ENCODE measurements at regions not wholly inside any gene's neighbourhood (a gene's known extent, or its start where the extent isn't known, plus 50 kb on each side); places are given as distances from the start of the nearest gene placed in this dataset.

- no peak for DNase-seq
Measured at GRCh38 chr4:25580633-25581467, 74.8 kb upstream of the SLC34A2 start.

- DNase-seq: no peak
Measured at GRCh38 chr4:25585901-25586523, 69.6 kb upstream of the SLC34A2 start.

DNA sequence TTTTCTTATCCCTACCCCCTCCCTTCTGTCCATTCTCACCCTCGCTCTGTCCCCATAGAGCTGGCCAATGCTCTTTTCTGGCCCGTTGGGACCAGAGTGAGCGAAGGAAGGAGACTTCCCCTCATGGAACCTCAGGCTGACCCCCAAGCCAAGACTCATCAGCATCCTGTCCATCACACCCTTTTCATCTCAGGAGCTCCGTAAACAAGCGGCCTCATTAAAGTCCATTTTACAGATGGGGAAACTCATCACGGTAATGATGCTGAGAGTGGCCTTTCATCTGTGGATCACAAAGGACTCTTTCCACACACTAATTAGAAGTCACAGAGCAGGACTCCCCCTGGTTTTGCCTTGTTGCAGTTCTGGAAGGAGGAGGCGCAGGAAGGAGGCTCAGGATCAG, 67.4 kb upstream of the SLC34A2 start:
- DNase-seq: no peak

GRCh38 chr4:25590171-25590570, 65.5 kb upstream of the SLC34A2 start:
- no peak for DNase-seq

DNA sequence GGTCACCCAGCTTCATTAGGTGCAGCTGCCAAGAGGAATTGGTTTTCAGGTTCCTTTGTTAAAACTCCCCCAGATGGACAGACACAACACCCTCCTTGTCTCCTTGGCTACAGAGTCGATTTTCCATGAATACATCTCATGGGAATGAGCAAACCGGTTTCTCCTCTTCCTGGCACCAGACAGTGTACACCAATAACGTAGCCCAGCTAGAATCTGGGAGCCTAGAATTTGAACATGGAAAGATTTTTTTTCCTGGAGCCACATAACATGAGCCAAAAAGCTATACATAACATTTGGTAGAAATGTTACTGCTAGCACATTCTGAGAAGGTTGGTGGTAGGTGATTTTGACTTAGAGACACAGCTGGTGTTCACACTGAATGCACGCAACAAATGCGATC, 62.9 kb upstream of the SLC34A2 start:
- DNase-seq: no peak

Measured in T-helper 2 cell (primary cell).